Tibial nerve (tissue), 4 donors: ENCODE measurements at regions not wholly inside any gene's neighbourhood (a gene's known extent, or its start where the extent isn't known, plus 50 kb on each side); places are given as distances from the start of the nearest gene placed in this dataset.

ENCODE experiments used
- CTCF ChIP-seq, 5 experiments: fragments of 200-600 bp in 3 of 5; fragments of 450-650 bp in 2 of 5; sonication (generic) in 3 of 5; IDR thresholded peaks; one replicate each; pipeline ENCODE4 v1.5.1; 2016 to 2019; ENCODE audit warnings: antibody characterized with exemption in 5 of 5, mild to moderate bottlenecking in 3 of 5, moderate library complexity in 2 of 5
- EP300 ChIP-seq, 2 donors: sonication (generic); formaldehyde crosslinking; IDR thresholded peaks; one replicate each; pipeline ENCODE4 v1.6.1; 2017; ENCODE audit warnings: antibody characterized with exemption in 2 of 2, mild to moderate bottlenecking in 1 of 2

- no peak for TF ChIP-seq CTCF (IDR thresholded peaks at IDR 0.05)
- TF ChIP-seq EP300 (IDR thresholded peaks at IDR 0.05) = no peak
Observed at GRCh38 chr14:80395031-80395430, 183.7 kb upstream of the DIO2 start.
